Naive thymus-derived CD4-positive, alpha-beta T cell (primary cell): ENCODE measurements at regions not wholly inside any gene's neighbourhood (a gene's known extent, or its start where the extent isn't known, plus 50 kb on each side); places are given as distances from the start of the nearest gene placed in this dataset.
"Not testable (repeated sequence)": the region's sequence is repeated elsewhere in the genome, so short reads cannot be mapped to it uniquely, and the experiment has no call there.

Source experiments
- ATAC-seq: fragments of 150-1000 bp; cut with Tn5 transposase; 2 replicates; pipeline ENCODE4 v1.10.0; 2021; ENCODE audit warnings: mild to moderate bottlenecking, moderate library complexity
- CTCF ChIA-PET: fragments of 350-600 bp; sonication (Branson Sonifier 250); formaldehyde crosslinking; loops from one replicate; lab custom pipeline; 2021; ENCODE audit warnings: antibody characterized with exemption; lab: Charles Lee
- POLR2A ChIA-PET: fragments of 350-600 bp; sonication (Branson Sonifier 250); formaldehyde crosslinking; loops from one replicate; lab custom pipeline; 2021; ENCODE audit warnings: antibody characterized with exemption, inconsistent platforms; lab: Charles Lee
- DNase-seq, 9 donors: peaks; one replicate each; pipeline versions ENCODE4 v3.0.0 to v3.0.0-alpha.2; 2020 to 2022; ENCODE audit warnings: mixed read lengths in 1 of 9
- H3K27ac ChIP-seq: one replicate; pipeline ENCODE4 v1.7.0; 2013; ENCODE audit warnings: mild to moderate bottlenecking, low read depth, low read length, moderate library complexity
- H3K27me3 ChIP-seq, 2 donors: one replicate each; pipeline ENCODE4 v1.7.0; 2013; ENCODE audit warnings: low read length in 2 of 2, mild to moderate bottlenecking in 2 of 2, moderate library complexity in 2 of 2; ENCODE audit not compliant: control insufficient read depth in 2 of 2, insufficient read depth in 2 of 2
- H3K36me3 ChIP-seq, 3 experiments: 1 replicate in 2 of 3; 2 replicates in 1 of 3; pipeline ENCODE4 v1.7.0; 2013; ENCODE audit warnings: low read length in 3 of 3, mild to moderate bottlenecking in 3 of 3, moderate library complexity in 1 of 3; ENCODE audit not compliant: insufficient read depth in 3 of 3, control insufficient read depth in 2 of 3
- H3K4me1 ChIP-seq, 2 donors: one replicate each; pipeline ENCODE4 v1.7.0; 2013; ENCODE audit warnings: low read length in 2 of 2, mild to moderate bottlenecking in 2 of 2, moderate library complexity in 1 of 2; ENCODE audit not compliant: control insufficient read depth in 2 of 2, insufficient read depth in 2 of 2
- H3K4me3 ChIP-seq: 2 replicates; pipeline ENCODE4 v1.7.0; 2013; ENCODE audit warnings: mild to moderate bottlenecking, low read length
- H3K9me3 ChIP-seq, 3 experiments: 1 replicate in 2 of 3; 2 replicates in 1 of 3; pipeline ENCODE4 v1.7.0; 2013; ENCODE audit warnings: low read length in 3 of 3; ENCODE audit not compliant: control insufficient read depth in 2 of 3
- H3K27ac Mint-ChIP-seq, 9 donors: one replicate each; pipeline ENCODE4 v1.8.0; 2020 to 2022; ENCODE audit warnings: mixed read lengths in 9 of 9, mild to moderate bottlenecking in 8 of 9, moderate library complexity in 5 of 9, inconsistent platforms in 2 of 9
- H3K27me3 Mint-ChIP-seq, 5 donors: one replicate each; pipeline ENCODE4 v1.8.0; 2021 to 2022; ENCODE audit warnings: mixed read lengths in 5 of 5, mild to moderate bottlenecking in 1 of 5
- H3K36me3 Mint-ChIP-seq, 5 donors: one replicate each; pipeline ENCODE4 v1.8.0; 2020 to 2022; ENCODE audit warnings: mixed read lengths in 5 of 5, mild to moderate bottlenecking in 3 of 5, inconsistent platforms in 1 of 5
- H3K4me1 Mint-ChIP-seq, 7 donors: one replicate each; pipeline ENCODE4 v1.8.0; 2020 to 2022; ENCODE audit warnings: mixed read lengths in 7 of 7, mild to moderate bottlenecking in 3 of 7, inconsistent platforms in 1 of 7
- H3K4me3 Mint-ChIP-seq, 10 donors: one replicate each; pipeline ENCODE4 v1.8.0; 2020 to 2022; ENCODE audit warnings: mild to moderate bottlenecking in 10 of 10, mixed read lengths in 10 of 10, moderate library complexity in 6 of 10, inconsistent platforms in 2 of 10
- H3K9me3 Mint-ChIP-seq, 11 donors: one replicate each; pipeline ENCODE4 v1.8.0; 2020 to 2022; ENCODE audit warnings: mixed read lengths in 11 of 11, mild to moderate bottlenecking in 4 of 11, inconsistent platforms in 1 of 11, moderate library complexity in 1 of 11
- intact Hi-C, 2 donors: fragments of 100-400 bp; cut with micrococcal nuclease; formaldehyde crosslinking; loops; one replicate each; pipeline ENCODE4 v1.15.1; 2023

- H3K4me1 ChIP-seq, H3K27ac Mint-ChIP-seq, H3K27me3 ChIP-seq, H3K4me3 ChIP-seq, CTCF ChIA-PET, H3K27ac ChIP-seq, H3K27me3 Mint-ChIP-seq, H3K36me3 ChIP-seq, H3K4me3 Mint-ChIP-seq, POLR2A ChIA-PET, DNase-seq, H3K36me3 Mint-ChIP-seq, H3K9me3 ChIP-seq, ATAC-seq, H3K4me1 Mint-ChIP-seq: not testable (repeated sequence)
- peaks cover 4 to 13% (median 9%) of the 10 kb centered on the region in 11 donors for H3K9me3 Mint-ChIP-seq
- intact Hi-C loops: loop anchor here in 1 of 2 donors (5.0 kb wide), 1 partner anchor 394 kb away; no protein-coding TSS in a partner anchor
Measured at GRCh38 chr1:30097851-30098250, 625.5 kb downstream of the MATN1 start.

GRCh38 chr1:30095451-30096025 is 627.8 kb downstream of the MATN1 start:
- peaks cover 15 to 33% (median 24%) of the 10 kb centered on the region in 11 donors for H3K9me3 Mint-ChIP-seq
- Histone ChIP-seq H3K27me3 (no peaks in the 10 kb centered on the region), H3K36me3 (no peaks in the 10 kb centered on the region), H3K9me3 (peaks cover 0 to 24% (median 0%) of the 10 kb centered on the region in 3 experiments), H3K4me3 (no peak overlapping the region), H3K27ac (no peak overlapping the region), H3K4me1 (no peaks in the 10 kb centered on the region)
- H3K36me3 Mint-ChIP-seq: peaks cover 0 to 12% (median 0%) of the 10 kb centered on the region in 5 donors
- ATAC-seq (no peak), DNase-seq (no peak)
- H3K27ac Mint-ChIP-seq: no peak overlapping the region
- POLR2A ChIA-PET: no interaction called here
- H3K4me3 Mint-ChIP-seq: no peak overlapping the region
- intact Hi-C loops: loop anchor here in 1 of 2 donors (5.0 kb wide), 1 partner anchor 397 kb away; no protein-coding TSS in a partner anchor
- H3K27me3 Mint-ChIP-seq: no peaks in the 10 kb centered on the region
- H3K4me1 Mint-ChIP-seq: no peaks in the 10 kb centered on the region
- CTCF ChIA-PET: no interaction called here

- Mint-ChIP-seq H3K9me3 (peaks cover 15 to 33% (median 24%) of the 10 kb centered on the region in 11 donors), H3K27ac (no peak overlapping the region), H3K4me1 (no peaks in the 10 kb centered on the region), H3K4me3 (no peak overlapping the region), H3K36me3 (peaks cover 0 to 12% (median 0%) of the 10 kb centered on the region in 5 donors), H3K27me3 (peaks cover 0 to 1% (median under 1%) of the 10 kb centered on the region in 5 donors)
- POLR2A ChIA-PET: no interaction called here
- H3K4me1 ChIP-seq: no peaks in the 10 kb centered on the region
- intact Hi-C loops: loop anchor here in 1 of 2 donors (5.0 kb wide), 1 partner anchor 397 kb away; no protein-coding TSS in a partner anchor
- no peaks in the 10 kb centered on the region for H3K36me3 ChIP-seq
- peaks cover 0 to 24% (median 0%) of the 10 kb centered on the region in 3 experiments for H3K9me3 ChIP-seq
- H3K4me3 ChIP-seq: no peak overlapping the region
- no peaks in the 10 kb centered on the region for H3K27me3 ChIP-seq
- DNase-seq (no peak), ATAC-seq (no peak)
- CTCF ChIA-PET: no interaction called here
- no peak overlapping the region for H3K27ac ChIP-seq
Measured at GRCh38 chr1:30095051-30095450, 628.3 kb downstream of the MATN1 start.

GRCh38 chr1:30092051-30092858 is 631.1 kb downstream of the MATN1 start:
- DNase-seq: no peak
- Mint-ChIP-seq H3K27ac (no peak overlapping the region), H3K4me1 (no peaks in the 10 kb centered on the region), H3K4me3 (no peak overlapping the region), H3K27me3 (peaks cover 0 to 29% (median 21%) of the 10 kb centered on the region in 5 donors), H3K36me3 (peaks cover 0 to 17% (median 0%) of the 10 kb centered on the region in 5 donors), H3K9me3 (peaks cover 15 to 40% (median 29%) of the 10 kb centered on the region in 11 donors)
- Histone ChIP-seq H3K36me3 (no peaks in the 10 kb centered on the region), H3K27me3 (no peaks in the 10 kb centered on the region), H3K4me1 (no peaks in the 10 kb centered on the region), H3K9me3 (peaks cover 0 to 24% (median 0%) of the 10 kb centered on the region in 3 experiments), H3K4me3 (no peak overlapping the region), H3K27ac (no peak overlapping the region)
- ATAC-seq: no peak
- ChIA-PET CTCF (no interaction called here), POLR2A (no interaction called here)
- intact Hi-C loops: no loop called here

GRCh38 chr1:30090162-30090820 is 633.1 kb downstream of the MATN1 start:
- no peak for ATAC-seq
- Mint-ChIP-seq H3K27me3 (peaks cover 3 to 43% (median 32%) of the 10 kb centered on the region in 5 donors), H3K9me3 (peaks cover 15 to 40% (median 29%) of the 10 kb centered on the region in 11 donors), H3K4me1 (peaks cover 0 to 3% (median 0%) of the 10 kb centered on the region in 7 donors), H3K27ac (no peak overlapping the region), H3K36me3 (peaks cover 0 to 17% (median 0%) of the 10 kb centered on the region in 5 donors), H3K4me3 (peak overlapping the region in 1 of 10 donors; percentile 26)
- Histone ChIP-seq H3K27ac (no peak overlapping the region), H3K9me3 (peaks cover 0 to 24% (median 0%) of the 10 kb centered on the region in 3 experiments), H3K36me3 (no peaks in the 10 kb centered on the region), H3K27me3 (peaks cover 0 to 6% of the 10 kb centered on the region in 2 donors), H3K4me3 (no peak overlapping the region), H3K4me1 (no peaks in the 10 kb centered on the region)
- DNase-seq: no peak
- ChIA-PET POLR2A (no interaction called here), CTCF (no interaction called here)
- intact Hi-C loops: no loop called here

- H3K27ac Mint-ChIP-seq: no peak overlapping the region
- H3K36me3 ChIP-seq: no peaks in the 10 kb centered on the region
- H3K27ac ChIP-seq: no peak overlapping the region
- H3K4me3 Mint-ChIP-seq: no peak overlapping the region
- intact Hi-C loops: loop anchor here in 1 of 2 donors (10.0 kb wide), 1 partner anchor 854 kb away; the partner anchor contains the start of genes MECR and PTPRU
- no peaks in the 10 kb centered on the region for H3K4me1 ChIP-seq
- peaks cover 0 to 6% of the 10 kb centered on the region in 2 donors for H3K27me3 ChIP-seq
- no peak for DNase-seq
- H3K27me3 Mint-ChIP-seq: peaks cover 5 to 55% (median 37%) of the 10 kb centered on the region in 5 donors
- H3K36me3 Mint-ChIP-seq: peaks cover 0 to 17% (median 0%) of the 10 kb centered on the region in 5 donors
- H3K9me3 Mint-ChIP-seq: peaks cover 15 to 38% (median 29%) of the 10 kb centered on the region in 11 donors
- POLR2A ChIA-PET: no interaction called here
- CTCF ChIA-PET: no interaction called here
- peaks cover 0 to 3% (median 0%) of the 10 kb centered on the region in 7 donors for H3K4me1 Mint-ChIP-seq
- H3K9me3 ChIP-seq: peaks cover 0 to 24% (median 0%) of the 10 kb centered on the region in 3 experiments
- H3K4me3 ChIP-seq: no peak overlapping the region
- ATAC-seq: no peak
Measured at GRCh38 chr1:30089024-30089430, 634.4 kb downstream of the MATN1 start.
